Urothelium cell line (cell line): ENCODE measurements at regions not wholly inside any gene's neighbourhood (a gene's known extent, or its start where the extent isn't known, plus 50 kb on each side); places are given as distances from the start of the nearest gene placed in this dataset.
A peak's percentile ranks its signal among the peaks of the same experiment; 100 is the strongest.

ENCODE experiments used
- DNase-seq: peaks from one replicate; pipeline ENCODE4 v3.0.0; 2011; ENCODE audit warnings: low spot score, mixed read lengths
- FAIRE-seq: peaks from 2 replicates; lab custom pipeline; 2011; peaks lifted over from hg19 to GRCh38; lab: Jason Lieb, UNC

DNA sequence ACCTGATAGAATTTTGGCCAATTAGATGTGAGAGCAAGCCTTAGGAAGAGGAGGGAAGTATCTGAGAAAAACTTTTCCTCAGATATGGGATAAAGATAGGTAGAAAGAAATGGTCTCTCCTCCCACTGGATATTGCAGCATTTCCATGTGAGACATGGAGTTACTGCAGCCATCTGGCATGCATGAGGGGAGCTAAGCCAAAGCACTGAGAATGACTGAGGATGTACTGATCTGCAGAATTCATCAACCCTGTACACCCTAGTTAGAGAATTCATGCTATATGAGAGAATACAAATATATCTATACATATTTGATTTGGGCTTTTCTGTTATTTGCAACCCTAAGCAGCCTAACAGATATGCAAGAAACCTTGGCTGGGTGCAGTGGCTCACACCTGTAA, 52.5 kb upstream of the RPL34 start:
- FAIRE-seq = no peak

DNA sequence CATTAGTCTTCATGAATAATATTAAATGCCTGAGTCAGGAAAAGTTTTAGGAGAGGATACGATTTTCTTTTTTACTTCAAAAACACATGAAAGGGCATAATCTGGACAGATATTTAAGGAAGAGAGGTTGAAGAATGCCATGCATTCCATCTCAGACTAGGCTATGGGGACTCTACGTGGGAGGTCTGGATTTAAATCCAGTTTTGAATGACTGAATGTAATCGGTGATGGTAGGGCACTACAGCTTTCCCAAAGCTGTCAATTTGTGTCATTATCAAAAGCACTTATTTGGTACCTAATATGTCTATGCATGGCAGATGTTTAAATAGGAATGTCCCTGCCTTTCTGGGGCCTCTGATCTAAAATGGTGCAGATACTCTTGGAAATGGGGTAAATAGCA, 59.3 kb upstream of the RPL34 start:
- DNase-seq (no peak), FAIRE-seq (no peak)

More for the DNA sequence above, 52.5 kb upstream of the RPL34 start:
- DNase-seq = no peak

DNA sequence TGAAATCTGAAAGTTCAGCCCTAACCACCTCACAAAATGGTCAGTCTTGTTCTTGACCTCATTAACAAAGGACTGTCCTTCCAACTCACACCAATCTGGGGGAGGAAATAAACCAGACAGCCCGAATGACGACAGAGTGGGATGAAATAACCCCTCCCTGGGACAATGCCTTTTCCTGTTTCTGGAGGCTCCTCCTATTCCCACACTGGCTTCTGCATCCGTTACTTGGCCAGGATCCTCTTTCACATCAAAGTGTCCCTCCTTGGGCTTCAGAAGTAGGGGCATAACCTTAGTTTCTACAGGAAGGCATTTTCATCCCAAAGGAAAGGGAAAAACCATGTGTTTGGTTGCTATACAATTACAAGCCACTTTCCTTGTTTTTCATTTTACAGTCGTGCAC, 59.8 kb upstream of the RPL34 start:
- FAIRE-seq (no peak), DNase-seq (peak; percentile 45)

DNA sequence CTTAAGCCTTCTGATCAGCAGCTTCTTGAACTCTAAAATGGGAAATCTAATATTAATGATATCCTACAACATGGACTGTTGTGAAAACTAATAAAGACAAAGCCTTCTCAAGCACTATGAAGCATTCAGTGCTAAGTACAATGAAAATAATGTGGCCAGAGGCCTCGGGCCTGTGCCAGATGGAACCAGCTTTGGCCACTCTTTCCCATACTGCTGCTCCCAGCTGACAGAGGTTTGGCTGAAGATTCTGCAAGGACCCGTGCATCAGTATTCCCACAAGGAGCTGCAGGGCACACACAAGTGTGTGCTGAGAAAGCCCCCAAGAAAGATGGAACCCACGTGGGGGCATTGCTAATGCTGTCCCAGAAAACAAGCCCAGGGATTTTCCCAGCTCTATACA, 60.5 kb upstream of the RPL34 start:
- DNase-seq (no peak), FAIRE-seq (no peak)

DNA sequence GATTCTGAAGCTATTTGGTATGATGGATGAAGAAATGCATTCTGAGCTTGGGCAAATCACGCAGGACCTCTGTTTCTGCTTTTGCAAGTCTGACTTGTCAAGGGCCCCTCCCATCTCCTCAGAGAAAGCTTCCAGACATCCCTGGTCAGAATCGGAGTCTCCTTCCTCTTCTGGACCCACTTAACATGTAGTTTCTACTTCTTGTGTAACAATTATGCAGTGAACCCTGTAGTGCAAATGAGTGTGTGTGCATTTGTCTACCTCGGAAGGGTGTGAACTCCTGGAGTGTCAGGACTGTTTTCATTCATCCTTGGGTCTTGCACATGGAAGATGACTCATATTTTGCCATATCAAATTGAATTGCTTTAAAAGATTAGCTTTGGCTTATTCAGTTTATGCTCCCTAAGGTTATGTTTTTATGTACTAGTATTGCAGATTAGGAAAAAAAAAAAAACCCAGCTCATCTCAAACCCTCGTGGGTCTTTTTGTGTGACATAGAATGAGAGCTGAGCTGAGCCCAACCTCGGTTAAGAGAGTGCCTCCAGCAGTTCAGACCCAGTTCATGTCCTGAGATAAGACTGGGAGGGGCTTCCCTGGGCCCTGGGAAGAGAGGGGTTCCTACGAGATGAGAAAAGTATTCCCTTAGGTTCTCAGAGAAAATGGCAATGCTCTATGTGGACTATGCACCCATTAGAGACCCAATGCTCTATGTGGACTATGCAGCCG, 61.1 kb upstream of the RPL34 start:
- FAIRE-seq (no peak), DNase-seq (no peak)

DNA sequence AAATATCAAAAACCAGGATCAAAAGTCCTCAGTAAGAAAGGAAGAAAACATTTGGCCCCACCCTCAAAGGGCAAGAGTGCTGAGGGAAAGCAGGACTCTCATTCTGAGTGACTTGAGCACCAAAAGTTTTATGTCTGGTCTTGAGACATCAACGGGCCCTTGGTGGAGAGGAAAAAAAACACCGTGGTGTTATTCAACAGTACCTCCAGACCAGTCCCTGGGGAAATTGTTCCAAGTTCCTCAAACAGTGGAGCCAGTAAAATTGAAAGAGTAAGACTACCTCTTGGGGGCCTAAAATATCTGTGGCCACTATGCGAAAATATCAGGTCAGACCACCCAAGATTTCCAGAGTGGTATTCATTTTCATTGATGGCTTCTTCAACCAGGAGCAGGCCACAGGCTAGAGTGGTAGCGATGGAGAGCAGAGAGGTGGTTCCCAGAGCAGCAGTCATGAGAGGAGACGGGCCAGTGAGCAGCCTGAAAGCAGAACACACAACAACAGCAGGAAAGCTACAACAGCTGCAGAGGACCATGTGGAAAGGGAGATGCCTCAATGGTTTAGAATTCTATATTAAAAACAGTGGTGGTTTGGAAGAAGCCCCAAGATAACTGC, 63.7 kb upstream of the RPL34 start:
- FAIRE-seq = no peak
- DNase-seq = no peak

DNA sequence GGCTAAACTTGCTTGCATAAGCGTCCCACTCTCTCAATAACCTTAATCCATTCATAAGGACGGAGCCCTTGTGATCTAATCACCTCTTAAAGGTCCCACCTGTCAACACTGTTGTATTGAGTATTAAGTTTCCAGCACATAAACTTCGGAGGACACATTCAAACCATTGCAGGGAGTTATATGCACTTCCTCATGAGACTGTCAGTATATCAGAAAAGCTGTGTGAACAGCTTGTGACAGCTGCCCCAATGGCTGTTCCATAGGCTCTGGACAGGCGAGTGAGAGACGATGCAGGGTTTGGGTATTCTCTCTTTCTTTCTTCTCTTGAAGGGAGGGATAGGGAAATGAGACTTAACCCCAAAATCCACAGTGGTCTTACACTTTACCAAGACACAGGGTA, 64.2 kb upstream of the RPL34 start:
- no peak for FAIRE-seq
- DNase-seq = no peak

DNA sequence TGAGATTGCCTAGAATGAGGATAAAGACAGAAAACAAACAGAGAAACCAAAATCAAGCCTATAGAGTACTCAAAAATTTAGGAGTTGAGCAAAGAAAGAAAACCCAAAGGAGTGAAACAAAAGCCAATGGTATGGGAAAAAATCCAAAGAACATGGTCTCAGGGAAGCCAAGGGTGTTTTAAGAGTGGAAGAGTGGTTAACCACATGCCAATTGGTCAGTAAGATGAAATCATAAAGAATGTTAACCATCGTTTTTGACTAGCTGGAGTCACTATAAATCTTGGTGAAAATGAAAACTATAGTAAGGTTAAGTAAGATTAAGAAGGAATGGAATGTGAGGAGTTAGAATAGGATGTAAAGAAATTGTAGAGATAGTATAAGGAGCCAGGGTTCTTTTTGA, 64.7 kb upstream of the RPL34 start:
- FAIRE-seq (no peak), DNase-seq (no peak)

DNA sequence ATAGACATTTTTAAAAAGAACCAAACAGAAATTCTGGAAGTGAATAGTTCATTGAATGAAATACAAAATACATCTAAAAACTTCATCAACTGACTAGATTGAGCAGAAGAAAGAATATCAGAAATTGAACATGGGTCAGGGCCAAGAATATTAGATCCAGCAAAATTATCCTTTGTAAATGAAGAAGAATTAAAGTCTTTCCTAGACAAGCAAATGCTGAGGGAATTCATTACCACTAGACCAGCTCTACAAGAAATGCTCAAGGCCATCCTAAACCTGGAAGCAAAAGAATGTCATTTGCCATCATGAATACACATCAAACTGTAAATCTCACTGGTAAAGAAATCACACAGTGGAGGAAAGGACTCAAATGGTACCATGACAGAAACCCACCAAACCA, 72.7 kb upstream of the RPL34 start:
- no peak for FAIRE-seq
- no peak for DNase-seq

DNA sequence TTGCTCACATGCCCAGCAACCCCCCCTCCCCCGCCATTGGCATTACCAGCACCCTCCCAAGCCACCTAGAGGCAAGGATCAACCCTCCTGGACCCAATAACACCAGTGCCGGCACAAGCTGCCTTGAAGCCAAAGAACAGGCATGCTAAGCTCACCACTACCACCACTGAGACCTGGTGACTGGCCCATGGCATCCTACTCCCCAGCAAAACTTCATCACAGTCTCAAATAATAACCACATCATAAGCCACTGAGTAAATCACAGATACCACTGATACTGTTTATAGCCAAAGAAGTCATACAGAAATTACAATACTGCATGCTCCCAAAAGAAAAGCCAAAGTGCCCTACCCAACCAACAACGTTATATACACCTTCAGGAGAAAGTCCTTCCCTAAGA, 73.6 kb upstream of the RPL34 start:
- DNase-seq (no peak), FAIRE-seq (no peak)

DNA sequence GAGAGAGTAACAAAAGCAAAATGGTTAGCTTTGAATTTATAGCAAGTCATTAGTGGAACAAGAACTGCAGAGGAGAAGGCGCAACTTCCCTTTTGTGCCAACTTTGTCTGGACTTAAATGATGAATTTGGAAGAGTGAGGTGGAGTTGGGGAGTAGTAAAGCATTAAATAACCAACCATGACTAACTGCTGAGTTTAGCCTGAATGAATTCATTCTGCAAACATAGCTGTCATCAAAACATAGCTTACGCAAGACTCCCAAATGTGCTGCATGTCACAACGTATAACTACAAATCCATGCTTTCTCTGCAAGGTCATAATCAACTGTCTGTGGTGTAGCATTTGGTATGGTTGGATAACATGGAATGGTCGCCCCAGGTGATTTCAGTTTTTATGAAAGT, 75.9 kb upstream of the RPL34 start:
- FAIRE-seq (no peak), DNase-seq (no peak)

DNA sequence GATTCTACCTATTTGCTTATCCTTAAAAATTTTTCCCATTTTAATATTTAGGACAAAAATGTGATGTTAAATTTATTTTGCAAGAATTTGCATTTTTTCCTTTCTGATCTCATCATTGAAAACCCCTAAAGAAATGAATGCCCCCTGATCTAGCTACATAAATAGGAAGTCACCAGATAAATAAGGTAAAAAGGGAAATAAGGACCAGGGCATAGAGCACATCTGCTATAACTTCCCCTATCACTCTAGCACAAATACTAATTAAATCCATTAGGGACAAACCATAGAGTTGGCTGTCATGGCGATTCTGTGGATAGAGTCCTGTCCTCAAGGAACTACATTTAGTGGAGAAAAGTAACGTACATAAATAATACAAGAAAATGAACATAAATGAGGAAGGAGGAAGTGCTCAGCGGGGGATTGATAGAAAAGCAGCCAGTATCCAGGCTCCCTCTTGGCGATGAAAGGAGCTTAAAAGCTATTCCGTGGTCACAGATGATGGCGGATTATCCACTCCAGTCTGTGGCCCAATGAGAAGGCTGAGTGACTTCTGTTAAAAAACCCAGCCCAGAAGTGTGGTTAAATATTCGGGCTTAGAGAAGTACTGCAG, 76.9 kb upstream of the RPL34 start:
- FAIRE-seq (no peak), DNase-seq (no peak)

DNA sequence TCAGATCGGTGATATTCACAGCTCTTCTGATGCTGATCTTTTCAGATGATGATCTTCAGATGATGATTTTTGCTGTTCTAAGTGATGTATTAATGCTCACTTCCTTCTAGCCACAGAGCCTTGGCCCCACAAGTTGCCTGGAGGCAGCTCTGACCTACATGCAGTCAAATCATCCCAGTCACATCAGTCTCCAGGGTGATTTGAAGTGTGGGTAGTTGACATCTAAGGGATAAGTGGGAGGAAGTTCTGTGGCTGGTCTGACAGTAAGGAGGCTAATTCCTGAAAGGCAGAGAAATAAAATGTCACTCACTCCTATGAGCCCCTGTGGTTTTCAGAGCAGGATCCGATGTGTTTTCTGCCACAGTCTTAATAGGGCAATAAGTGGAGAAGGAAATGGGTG, 79.8 kb upstream of the RPL34 start:
- DNase-seq (no peak), FAIRE-seq (no peak)

DNA sequence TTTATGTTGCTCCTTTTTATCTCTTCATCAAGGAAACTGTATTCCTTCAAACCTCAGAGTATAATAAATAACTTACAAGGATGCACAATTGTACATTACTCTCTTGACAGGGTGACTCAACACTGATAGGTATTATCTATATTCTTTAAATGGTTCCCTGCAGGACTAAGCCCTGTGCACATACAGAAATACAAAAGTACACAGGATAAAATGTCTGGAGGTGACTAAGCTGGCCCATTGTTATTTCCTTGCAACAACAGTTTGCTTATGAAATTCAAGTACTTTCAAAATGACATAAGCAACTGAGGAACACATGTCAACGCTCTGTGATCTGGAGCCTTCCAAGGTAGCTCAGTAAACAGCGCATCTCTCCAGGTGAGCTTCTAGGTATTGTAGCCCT, 83.8 kb upstream of the RPL34 start:
- DNase-seq (no peak), FAIRE-seq (no peak)

DNA sequence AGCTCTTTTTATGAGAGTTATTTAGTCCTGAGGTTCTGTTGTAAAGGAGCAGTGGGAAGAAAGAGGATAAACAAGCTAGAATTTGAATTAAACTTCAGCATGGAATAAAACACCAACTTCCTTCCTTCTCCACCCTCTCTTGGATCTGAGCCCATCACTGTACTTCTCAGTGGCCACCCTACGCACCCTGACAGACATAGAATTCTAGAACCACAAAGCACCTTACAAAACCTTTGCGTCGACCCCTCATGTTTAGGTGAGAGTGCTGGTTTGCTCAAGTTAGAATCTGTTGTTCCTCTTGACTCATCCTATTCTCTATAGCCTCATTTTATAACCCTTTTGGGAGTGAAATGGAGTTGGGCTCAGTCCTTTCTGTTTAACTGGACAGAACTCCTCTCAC, 84.6 kb upstream of the RPL34 start:
- FAIRE-seq (no peak), DNase-seq (no peak)

DNA sequence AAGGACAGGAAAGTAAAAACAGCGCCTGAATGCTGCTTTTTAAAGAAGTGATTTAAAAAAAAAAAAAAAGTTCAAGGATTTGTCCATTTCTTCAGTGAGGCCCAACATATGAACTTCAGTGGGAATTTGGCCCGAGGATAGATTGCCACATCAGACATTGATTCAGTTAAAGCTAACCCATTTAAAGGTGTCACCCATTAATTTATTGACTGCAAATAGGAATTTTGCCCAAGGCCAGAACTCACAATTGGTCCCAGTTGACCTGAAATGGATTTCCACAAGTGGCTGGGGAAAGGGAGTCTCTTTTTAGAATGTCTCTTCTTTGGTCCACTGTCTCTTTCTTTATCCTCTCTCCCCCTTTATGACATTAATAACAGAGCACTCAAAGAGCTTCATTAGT, 86.5 kb upstream of the RPL34 start:
- DNase-seq = no peak
- no peak for FAIRE-seq

DNA sequence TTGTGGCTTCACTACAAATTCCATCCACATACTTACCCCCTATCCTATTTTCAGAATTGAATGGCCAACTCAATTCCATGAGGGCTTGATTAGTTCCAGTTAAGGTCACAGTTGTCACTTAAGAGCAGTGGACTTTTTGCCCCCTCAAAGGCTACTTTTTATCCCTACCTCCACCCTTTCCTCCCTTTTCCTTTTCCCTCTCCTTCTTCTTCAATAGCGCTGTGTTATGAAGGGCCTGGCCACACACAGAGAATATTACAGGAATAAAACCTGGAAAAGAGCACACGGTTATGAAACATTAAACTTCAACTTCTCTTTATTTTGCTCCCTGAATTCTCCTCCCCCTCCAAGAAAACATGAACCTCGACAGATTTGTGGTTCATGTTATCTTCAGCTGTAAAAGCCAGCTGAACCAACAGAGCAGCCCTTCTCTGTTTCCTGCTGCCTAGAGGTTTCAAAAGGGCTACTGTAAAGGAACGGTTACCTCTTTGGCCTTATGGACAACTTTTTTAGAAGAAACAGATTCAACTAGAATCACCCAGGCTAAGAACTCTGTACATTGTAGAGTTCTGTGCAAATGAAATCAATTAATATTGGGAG, 87.0 kb upstream of the RPL34 start:
- DNase-seq (no peak), FAIRE-seq (no peak)

DNA sequence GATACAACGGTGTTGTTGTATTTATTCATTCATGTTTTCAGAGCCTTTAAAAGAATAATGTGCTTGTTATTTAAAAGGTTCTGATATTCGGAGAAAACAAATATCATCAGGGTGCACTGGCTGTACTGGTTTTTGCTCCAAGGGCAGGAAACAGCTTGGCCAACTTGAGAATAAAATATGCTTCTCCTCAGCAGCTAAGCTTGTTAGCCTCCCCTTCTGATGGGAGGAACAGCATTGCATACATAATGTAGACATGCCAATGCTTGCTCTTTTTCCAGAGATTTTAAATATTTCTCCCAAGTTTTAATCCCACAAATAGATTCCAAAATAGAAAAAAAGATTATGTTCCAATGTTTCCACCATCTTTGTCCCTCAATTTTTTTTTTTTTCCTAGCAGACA, 87.6 kb upstream of the RPL34 start:
- FAIRE-seq = no peak
- no peak for DNase-seq

DNA sequence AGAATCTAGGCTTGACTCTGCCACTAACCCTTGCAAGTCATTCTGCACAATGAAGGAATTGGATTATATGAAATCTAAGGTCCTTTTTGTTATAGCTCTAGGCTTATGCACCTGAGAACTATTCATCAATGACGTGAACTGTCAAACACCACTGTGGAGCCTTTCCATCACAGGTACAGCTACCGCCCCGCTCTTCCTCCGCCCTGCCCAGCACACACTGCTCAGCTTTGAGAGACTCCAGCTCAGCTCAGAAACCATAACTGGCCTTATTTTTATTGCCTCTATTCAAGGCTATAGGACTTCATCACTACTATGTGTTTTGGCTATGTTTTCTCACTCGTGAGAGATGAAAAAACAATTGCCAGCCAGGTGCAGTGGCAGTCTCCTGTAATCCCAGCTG, 88.2 kb upstream of the RPL34 start:
- no peak for FAIRE-seq
- no peak for DNase-seq

DNA sequence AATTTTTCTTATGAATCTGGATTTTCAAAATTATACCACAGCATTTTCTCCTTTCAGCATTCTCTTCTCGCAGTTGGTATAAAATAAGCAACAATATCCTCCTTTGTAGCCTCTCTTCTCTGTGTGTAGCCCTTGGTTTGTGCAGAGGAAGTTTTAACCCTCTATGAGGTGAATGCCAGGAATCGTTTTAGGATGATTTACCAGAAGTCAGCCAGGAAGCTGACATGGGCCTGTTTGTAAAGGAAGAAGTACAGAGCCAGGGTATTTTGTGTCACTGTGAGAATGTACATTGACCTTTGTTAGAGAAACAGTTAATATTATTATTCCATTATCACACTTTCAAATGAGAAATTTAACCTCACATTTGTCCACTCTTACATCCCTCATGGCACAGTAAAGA, 88.9 kb upstream of the RPL34 start:
- DNase-seq = no peak

DNA sequence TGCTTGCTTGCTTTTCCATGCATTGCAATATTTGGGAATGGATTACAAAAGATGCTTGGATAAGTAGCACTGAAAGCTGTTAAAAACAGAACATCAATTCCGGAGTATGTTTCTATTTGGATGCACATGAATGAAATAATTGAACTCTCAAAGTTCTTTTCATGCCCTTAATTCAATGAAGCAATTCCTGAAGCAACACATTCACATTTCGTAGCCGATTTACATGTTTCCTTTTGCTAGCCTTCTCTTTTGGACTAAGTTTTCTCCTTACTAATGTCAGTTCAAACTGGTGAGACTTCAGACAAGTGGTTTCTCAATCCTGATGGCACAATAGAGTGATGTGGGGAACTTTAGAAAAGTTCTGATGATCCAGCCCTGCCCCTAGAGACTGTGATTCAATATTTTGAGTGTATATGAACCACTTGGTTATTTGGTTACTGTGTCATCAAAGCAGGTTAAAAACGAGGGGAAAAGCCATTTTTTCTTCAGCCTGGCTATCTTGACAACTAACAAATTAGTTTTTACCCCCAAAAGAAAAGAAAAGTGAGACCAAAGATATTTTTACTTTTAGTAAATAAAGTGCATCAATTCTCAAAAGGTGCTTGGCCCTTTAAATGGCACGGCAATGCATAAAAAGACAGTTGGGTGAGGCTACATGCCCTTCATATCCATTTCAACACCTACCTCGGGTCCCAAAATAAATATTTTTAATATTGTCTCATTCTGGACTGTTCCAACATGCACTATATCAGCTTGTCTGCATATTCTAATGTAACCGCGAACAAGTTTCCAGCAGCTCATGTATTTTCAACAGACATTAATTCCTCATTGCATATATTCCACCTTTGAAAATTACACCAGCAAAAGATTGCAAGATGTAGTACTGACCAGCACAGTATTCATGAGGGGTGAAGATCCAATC, 90.1 kb upstream of the RPL34 start:
- FAIRE-seq = no peak

More for the DNA sequence above, 88.9 kb upstream of the RPL34 start:
- no peak for FAIRE-seq

More for the DNA sequence above, 90.1 kb upstream of the RPL34 start:
- DNase-seq = no peak
